ENCODE measurements at regions not wholly inside any gene's neighbourhood (a gene's known extent, or its start where the extent isn't known, plus 50 kb on each side); places are given as distances from the start of the nearest gene placed in this dataset.
A peak's percentile ranks its signal among the peaks of the same experiment; 100 is the strongest.

DNA sequence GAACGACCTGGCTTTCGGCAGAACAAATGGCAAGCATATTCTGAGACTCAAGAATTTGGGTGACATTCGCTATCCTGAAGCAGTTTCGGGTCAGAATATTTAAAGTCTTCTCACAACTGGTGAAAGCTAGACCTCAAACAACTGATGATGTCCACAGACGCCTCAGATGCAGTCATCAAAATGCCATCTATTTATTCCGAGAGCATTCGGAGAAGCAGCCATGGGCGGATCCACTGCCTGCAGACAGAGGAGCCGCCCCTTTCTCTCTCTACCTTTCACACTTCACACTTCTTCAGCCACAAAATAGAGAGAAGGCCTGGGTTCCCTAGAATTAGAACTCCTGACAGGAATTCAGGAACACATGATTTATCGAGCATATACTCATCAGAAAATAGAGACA, 65.8 kb upstream of the CREB1 start:
- DNase-seq, result no peak

DNA sequence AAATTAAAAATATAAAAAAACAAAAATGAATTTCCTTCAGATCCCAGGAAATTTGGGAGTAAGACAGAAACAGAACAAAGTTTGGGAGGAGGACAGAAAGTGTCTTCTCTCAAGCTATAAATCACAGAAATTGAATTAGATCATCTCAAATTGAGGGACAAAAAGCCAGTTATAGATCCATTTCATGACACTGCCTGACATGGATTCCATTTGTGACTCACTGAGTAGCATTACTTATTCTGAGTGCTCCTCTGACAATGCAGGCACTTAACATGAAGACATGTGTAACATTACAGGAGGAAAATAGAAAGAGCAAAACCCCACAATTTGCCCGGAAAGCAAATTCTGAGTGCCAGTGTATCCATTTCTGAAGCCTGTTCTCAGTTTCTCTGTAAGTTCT, 63.9 kb upstream of the CREB1 start:
- DNase-seq, result no peak

DNA sequence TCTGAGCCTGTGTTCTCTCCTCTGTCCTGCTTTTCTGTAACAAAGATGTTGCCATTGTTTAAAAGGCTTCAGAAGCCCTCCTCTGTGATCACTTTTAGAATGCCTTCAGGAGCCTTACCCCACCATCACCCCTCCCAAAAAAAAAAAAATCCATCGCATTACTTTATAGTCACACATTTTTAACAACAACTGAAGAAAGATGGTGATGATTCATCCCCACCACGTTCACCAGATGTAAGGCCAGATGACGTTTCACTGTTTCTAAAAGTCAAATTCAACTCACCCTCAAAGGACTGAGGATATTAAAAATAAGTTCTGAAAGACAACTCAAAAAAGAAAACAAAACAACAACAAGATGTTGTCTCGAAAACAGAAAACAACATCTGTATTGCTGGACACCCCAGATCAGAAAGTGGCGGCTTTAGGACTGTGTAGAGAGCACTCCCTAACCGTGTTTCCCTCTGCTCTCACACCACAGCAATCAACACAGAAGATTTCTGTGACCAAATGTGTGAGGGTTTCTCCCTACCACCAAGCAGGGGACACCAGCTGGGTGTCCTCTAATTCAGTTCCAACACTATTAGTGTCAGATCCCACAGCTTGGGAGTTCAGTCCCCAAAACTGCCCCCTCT, 61.9 kb upstream of the CREB1 start:
- DNase-seq, result no peak

DNA sequence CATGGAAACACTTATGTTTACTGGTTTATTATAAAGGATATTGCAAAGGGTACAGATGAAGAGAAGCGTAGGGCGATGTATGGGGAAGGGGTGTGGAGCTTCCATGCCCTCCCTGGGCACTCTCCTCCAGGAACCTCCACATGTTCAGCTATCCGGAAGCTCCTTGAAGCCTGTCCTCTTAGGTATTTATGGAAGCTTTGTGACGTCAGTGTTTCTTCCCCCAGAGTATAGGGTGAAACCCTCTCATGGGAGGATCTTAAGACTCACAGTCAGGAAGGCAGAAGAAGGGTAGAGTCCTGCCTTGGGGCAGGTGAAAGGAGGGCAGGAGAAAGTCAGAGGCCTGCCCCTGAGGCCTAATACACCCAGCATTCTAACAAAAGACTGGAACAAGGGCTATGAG, 61.3 kb upstream of the CREB1 start:
- DNase-seq, result no peak

DNA sequence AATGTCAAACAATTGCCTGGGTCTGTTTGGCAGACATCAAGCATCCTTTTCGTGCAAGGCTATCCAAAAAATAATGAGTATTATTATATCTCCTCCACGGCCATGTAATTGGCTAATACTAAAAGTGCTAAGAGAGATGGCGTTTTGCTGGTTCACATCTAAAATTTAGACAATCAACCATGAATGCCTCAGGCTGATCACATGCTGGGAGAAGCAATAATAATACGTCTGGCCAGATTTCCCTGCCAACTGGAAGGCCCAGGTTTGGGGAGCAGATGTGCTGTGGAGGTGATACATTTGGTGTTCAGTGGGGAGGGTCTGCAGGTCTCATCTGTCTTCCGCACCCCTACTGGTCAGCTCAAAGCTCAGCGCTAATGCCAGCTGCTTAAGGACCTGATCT, 60.3 kb upstream of the CREB1 start:
- DNase-seq, result no peak

DNA sequence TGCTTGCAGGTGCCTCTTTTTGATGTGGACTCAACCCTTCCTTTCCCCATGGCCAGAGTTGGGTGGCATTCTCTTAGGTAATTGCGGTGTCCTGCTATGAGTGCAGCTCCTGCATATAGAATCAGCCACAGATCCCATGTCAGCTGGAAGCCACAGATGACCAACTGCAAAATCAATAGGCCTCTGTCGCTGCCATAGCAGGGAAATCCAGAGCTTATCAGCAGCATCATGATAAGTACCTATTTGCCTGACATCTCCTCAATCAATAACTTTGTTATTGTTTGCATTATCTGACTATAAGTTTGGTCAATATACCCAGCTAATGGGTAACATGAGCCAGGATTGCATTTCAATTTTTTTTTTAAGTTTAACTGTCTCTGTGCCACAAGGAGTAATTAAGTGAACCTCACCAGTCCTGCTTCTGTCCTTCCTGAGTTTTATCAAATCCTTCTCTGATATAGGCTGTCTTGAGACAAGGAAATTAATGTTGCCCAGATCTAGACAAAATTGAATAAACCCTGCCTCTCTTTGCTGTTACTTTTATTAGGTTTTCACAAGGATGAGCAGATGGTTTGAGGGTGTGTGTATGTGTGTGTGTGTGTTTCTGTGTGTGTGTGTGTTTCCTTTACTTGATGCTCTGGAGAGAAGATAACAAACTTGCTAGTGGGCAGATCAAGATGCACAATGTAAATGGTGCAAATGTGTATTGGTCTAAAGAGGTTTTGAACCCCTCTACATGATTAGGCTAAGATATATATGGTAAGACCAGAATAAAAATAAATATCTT, 59.6 kb upstream of the CREB1 start:
- no peak for DNase-seq

DNA sequence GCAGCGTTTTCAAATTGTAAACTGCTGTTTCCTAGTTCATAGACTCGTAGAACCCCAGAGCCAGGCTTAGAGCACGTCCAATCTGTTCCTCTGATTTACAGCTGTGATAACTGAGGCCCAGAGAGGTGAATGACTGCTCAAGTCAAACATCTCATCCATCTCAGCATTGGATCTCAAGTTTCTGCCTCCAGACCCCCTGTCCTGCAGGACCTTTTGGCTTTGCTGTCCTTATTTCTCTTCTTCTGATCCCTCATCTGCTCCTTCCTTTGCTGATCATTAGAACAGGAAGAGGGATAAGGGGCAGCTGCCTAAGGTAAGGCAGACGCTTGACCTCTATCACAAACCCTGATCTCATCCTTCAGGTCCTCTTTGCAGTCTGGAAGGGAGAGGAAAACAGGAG, 58.5 kb upstream of the CREB1 start:
- DNase-seq, result no peak

DNA sequence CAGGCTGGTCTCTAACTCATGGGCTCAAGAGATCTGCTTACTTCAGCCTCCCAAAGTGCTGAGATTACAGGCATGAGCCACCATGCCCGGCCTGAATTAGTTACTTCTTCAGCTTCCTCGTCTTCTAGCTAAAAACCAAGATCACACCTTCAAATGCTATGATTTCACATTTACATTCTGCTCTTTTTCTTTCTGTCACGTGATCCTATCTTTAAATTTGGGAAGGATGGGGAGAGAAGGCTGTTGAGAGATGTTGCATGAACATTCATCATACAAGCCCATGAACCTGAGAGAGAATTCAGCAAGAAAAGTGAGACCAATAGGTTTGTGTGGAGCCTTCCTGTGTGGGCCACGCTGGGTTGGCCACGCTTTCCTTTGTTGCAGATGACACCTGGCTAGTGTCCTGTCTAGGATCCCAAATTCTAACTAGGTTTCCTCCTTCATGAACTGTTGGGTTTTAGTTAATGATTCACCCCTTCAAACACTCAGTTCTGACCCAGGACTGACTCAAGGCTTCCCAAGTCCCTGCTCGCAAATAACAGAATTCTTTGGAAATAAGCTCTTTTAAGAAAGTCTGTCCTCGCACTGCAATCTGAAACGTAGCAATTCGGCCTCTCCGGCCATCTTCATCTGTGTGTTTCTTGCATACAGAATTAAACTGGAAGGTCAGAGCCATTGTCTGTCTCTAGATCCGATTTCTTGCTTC, 57.3 kb upstream of the CREB1 start:
- no peak for DNase-seq

DNA sequence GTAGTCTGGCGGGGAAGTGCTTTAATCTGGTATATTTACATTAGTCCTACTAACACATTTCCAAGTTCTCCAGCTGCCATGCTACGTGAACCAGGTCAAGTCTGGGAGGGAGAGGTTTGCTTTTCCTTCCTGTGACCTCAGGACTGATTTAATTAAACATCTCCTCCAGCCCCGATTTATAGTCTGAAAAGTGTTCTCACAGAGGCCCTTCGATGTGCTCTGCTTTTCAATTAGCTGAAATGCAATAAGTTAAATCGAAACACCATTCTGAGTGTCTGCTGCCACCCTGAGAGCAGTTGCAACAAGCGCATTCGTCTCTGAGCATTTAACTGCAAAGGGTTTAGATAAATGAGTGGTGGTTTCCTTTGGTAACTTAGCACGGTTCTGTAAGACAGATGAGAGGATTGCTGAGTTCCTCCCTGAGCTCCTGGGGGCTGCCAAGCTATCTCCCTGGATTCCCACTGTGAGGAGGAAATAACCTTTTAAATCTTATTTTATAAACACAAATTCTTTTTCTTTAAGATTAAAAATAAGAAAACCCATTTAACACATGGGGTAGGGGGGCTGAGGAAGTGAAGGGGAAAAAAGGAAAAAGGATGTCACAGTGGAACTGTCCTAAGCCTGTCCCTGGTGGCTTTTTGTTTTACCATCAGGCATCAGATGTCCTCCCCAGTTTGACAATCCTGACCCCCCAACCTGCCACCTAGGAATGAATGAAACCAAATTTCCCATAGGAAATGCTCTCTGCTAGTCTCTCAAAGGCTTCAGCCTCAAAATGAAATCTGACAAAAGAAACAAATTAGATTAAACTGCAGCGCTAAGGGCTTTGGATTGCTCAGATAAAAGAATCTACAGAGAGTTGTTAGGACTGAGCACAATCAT, 56.5 kb upstream of the CREB1 start:
- peak in 1 of 2 experiments; percentile 6 for DNase-seq

DNA sequence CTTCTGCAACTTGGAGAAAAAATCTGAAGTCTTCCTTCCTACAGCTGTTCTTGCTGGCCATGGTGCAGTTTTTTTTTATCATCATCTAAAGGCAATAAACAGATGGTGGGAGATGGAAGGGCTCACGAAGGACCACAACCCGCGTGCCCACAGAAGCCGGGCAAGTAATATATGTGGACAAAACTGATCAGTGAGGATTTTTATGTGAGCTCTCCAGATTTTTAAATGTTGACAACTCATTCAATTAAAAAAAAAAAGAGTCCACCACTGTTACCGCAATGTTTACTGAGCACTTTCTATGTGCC, 55.9 kb upstream of the CREB1 start:
- no peak for DNase-seq

DNA sequence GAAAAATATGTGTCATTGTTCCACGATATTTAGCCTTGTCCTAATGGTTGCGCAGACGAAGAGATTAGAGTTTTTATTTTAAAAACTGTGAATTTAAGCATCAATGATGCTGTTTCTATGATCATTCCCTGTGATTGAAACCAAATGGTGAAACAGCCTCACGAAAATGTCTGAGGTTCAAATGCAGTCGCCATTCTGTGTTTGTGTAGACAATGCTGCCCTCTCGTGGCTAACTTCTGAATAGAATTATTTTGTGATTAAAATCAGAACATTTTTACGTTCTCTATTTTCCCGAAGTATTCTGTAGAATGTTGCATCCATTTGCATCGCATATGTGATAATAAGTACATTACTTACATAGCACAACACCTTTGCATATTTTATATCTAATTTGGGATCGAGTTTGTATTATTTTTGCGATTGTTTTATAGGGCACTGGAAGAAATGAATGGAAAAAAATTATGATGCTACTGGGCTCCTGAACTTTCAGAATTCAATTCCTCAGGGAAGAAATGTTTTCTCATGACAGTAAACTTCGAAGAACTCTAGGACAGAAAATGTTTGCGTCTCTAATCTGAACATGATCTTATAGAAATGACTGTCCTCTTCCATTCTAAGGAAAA, 54.8 kb upstream of the CREB1 start:
- DNase-seq, result peak; percentile 17 to 18

DNA sequence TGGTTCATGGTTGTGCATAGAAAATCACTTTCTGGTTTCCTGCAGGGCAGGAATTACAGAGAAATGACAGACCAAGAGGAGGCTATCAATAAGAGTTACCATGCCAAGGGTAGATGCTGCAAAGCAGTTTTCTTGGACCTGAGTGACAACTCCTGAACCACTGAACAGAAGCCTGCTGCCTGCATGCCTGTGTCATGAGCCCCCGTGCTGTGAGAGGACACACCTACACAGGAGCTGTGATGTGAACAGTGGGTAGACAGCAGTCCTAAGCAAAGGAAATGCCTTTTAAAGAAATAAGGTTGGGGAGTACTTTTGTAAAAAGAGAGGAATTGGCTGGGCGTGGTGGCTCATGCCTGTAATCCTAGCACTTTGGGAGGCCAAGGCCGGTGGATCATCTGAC, 54.2 kb upstream of the CREB1 start:
- DNase-seq, result no peak

DNA sequence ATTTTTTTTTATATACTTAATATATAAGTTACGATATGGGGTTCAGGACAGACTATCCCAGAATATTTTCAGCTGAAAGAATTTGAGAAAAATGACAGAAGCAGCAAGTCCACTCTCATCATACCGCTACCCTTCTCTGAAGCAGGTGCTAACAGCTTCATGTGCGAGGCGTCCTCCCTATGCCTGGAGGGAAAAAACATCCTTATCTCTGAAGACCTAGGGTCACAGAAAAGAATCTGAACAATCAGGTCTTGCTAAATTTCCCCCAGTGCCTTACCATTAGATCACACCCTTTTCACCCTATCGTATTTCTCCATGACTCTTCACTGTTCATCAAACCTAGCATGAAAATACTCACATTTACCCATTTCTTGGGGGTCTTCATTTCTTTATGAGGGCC, 51.9 kb upstream of the CREB1 start:
- no peak for DNase-seq

DNA sequence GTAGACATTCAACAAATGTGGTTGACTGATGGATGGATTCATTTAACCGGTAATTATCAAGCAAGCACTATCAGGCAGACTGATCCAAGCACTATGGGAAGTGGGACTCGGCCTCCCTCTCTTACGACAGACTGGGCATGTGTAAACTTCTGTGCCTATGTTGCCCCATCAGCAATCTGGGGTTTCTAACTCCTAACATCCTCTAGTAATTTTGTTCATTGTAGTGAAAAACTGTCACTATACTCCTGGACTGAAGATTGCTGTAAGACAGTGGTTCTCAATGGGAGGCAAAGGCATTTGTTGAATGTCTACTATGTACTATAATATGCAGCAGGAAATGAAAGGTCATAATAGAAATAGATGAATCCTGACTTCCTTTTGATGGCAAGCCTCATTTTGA, 51.2 kb upstream of the CREB1 start:
- DNase-seq, result no peak

DNA sequence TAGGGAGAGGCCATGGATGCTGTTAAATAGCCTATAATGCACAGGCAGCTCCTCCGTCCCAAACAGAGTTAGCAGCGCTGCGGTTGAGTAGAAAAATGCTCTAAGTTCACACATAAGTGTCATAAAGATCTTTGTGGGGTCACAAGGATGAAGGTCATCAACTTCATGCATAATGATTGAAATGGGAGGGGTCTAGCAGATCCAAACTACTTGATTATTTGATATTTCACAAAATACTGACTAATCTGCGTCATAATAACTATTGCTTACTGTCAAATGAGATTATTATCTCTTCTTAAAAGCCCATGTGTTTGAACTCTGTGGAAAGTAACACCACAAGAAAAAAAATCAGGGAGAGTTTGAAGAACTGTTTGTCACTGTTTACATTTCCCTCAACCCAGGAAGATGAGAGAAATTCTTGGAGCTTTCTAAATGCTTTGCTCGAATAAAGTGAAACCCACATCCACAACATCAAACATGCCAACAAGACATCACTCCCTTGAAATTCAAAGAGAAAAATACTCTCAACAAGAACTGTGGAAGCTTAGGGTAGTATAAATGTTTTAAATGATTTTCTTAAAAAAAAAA, 50.5 kb upstream of the CREB1 start:
- DNase-seq, result no peak

All from stimulated activated CD4-positive, alpha-beta T cell treated with anti-CD3 and anti-CD28 coated beads, Interleukin-4, amount 100 ng/mL, for 4 hours (primary cell).